Keratinocyte (primary cell): ENCODE measurements at regions not wholly inside any gene's neighbourhood (a gene's known extent, or its start where the extent isn't known, plus 50 kb on each side); places are given as distances from the start of the nearest gene placed in this dataset.

Experiments
- DNase-seq: peaks from one replicate; pipeline ENCODE4 v3.0.0-alpha.2; 2011; ENCODE audit warnings: low read depth, missing footprints, low spot score
- FAIRE-seq: peaks from 2 replicates; lab custom pipeline; 2011; peaks lifted over from hg19 to GRCh38; lab: Jason Lieb, UNC
- H2AFZ ChIP-seq: 2 replicates; pipeline ENCODE4 v1.6.0; 2012; ENCODE audit warnings: low read length, control low read depth, inconsistent platforms; ENCODE audit not compliant: control insufficient read depth
- H3K27ac ChIP-seq: 2 replicates; pipeline ENCODE4 v1.5.1; 2011; ENCODE audit warnings: low read length; ENCODE audit not compliant: control insufficient read depth, insufficient read depth
- H3K27me3 ChIP-seq: 3 replicates; pipeline ENCODE4 v1.6.0; 2011; ENCODE audit warnings: low read length; ENCODE audit not compliant: control insufficient read depth, insufficient read depth; ENCODE audit errors: extremely low read depth
- H3K36me3 ChIP-seq, 2 experiments: 2 replicates in 1 of 2; 3 replicates in 1 of 2; pipeline ENCODE4 v1.5.1; 2011; ENCODE audit warnings: low read length in 2 of 2, mild to moderate bottlenecking in 1 of 2; ENCODE audit not compliant: control insufficient read depth in 2 of 2, insufficient read depth in 2 of 2; ENCODE audit errors: extremely low read depth in 1 of 2
- H3K4me1 ChIP-seq: 3 replicates; pipeline ENCODE4 v1.5.1; 2011; ENCODE audit warnings: low read length; ENCODE audit not compliant: control insufficient read depth, insufficient read depth; ENCODE audit errors: extremely low read depth
- H3K4me2 ChIP-seq: 3 replicates; pipeline ENCODE4 v1.6.0; 2011; ENCODE audit warnings: low read depth, low read length; ENCODE audit not compliant: control insufficient read depth, insufficient read depth; ENCODE audit errors: extremely low read depth
- H3K4me3 ChIP-seq, 3 experiments: fragments of 200-600 bp in 1 of 3; sonication (generic) in 1 of 3; 2 replicates in 2 of 3; 3 replicates in 1 of 3; pipeline ENCODE4 v1.5.1; 2011 to 2016; ENCODE audit warnings: low read length in 3 of 3, mild to moderate bottlenecking in 3 of 3, control low read depth in 2 of 3, inconsistent platforms in 1 of 3, low read depth in 1 of 3, mixed read lengths in 1 of 3, mixed run types in 1 of 3, moderate library complexity in 1 of 3; ENCODE audit not compliant: control insufficient read depth in 2 of 3, insufficient read depth in 2 of 3; ENCODE audit errors: extremely low read depth in 1 of 3
- H3K79me2 ChIP-seq: 2 replicates; pipeline ENCODE4 v1.6.0; 2012; ENCODE audit warnings: low read length; ENCODE audit not compliant: control insufficient read depth, insufficient read depth
- H3K9ac ChIP-seq: 3 replicates; pipeline ENCODE4 v1.6.0; 2011; ENCODE audit warnings: low read length; ENCODE audit not compliant: control insufficient read depth, insufficient read depth; ENCODE audit errors: extremely low read depth
- H3K9me1 ChIP-seq: 3 replicates; pipeline ENCODE4 v1.6.0; 2011; ENCODE audit warnings: low read length; ENCODE audit not compliant: control insufficient read depth, insufficient read depth; ENCODE audit errors: extremely low read depth
- H3K9me3 ChIP-seq: 2 replicates; pipeline ENCODE4 v1.5.1; 2012; ENCODE audit warnings: low read depth, low read length; ENCODE audit not compliant: control insufficient read depth
- H4K20me1 ChIP-seq: 3 replicates; pipeline ENCODE4 v1.6.0; 2011; ENCODE audit warnings: low read length; ENCODE audit not compliant: control insufficient read depth, insufficient read depth; ENCODE audit errors: extremely low read depth
- EZH2 ChIP-seq: IDR thresholded peaks from one replicate; pipeline ENCODE4 v1.6.1; 2012; ENCODE audit warnings: inconsistent platforms, mild to moderate bottlenecking, low read length, moderate library complexity
- dilution Hi-C: fragments of 300-500 bp; cut with MboI; formaldehyde crosslinking; loops from one replicate; pipeline ENCODE4 v1.7.0; 2020; ENCODE audit warnings: low sequenced_read_pairs; ENCODE audit not compliant: extremely low pct_ligation_motif_present
- TF ChIP-seq, protein P1 (sequence below), 3 experiments: IDR thresholded peaks in 1 of 3; conservative IDR thresholded peaks in 1 of 3; optimal IDR thresholded peaks in 1 of 3; 2 replicates in 2 of 3; 3 replicates in 1 of 3; pipeline versions ENCODE3 to v1.5.1; 2011; ENCODE audit warnings: low read length in 3 of 3, mild to moderate bottlenecking in 3 of 3, moderate library complexity in 2 of 3, control low read depth in 1 of 3, inconsistent platforms in 1 of 3; ENCODE audit not compliant: insufficient read depth in 2 of 3; ENCODE audit errors: extremely low read depth in 1 of 3

DNA sequence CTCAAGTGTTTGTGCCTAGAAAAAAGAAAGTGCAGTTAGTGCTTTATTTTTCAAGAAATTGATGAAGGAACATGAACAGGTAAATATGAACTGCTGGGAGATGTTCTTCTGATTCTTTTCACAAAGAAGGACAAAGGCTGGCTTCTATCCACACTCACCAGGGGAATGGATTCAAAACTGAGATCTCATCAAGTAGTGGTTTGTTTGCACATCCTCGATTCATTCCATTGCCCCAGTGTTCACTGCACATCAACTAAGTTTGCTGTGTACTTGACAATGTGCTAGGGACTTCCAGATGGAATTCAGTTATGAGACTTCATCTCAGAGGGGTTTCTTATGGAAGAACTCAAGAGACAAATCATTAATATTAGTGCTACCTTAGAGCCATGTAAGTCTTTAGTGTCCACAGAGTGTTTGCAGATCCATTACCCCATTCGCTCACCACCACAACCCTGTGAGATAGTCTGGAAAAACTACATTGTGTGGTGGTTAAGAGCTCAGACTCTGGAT lies 332.9 kb upstream of the PPP2R3A start:
- no peaks in the 10 kb centered on the region for H3K36me3 ChIP-seq
- H3K27ac ChIP-seq = no peak overlapping the region
- no peaks in the 10 kb centered on the region for H3K27me3 ChIP-seq
- H3K9me1 ChIP-seq = no peaks in the 10 kb centered on the region
- H3K9ac ChIP-seq = no peak overlapping the region
- H3K79me2 ChIP-seq = no peaks in the 10 kb centered on the region
- H3K9me3 ChIP-seq = no peaks in the 10 kb centered on the region
- dilution Hi-C loops = no loop called here
- no peak overlapping the region for H3K4me3 ChIP-seq
- TF ChIP-seq, protein P1, sequence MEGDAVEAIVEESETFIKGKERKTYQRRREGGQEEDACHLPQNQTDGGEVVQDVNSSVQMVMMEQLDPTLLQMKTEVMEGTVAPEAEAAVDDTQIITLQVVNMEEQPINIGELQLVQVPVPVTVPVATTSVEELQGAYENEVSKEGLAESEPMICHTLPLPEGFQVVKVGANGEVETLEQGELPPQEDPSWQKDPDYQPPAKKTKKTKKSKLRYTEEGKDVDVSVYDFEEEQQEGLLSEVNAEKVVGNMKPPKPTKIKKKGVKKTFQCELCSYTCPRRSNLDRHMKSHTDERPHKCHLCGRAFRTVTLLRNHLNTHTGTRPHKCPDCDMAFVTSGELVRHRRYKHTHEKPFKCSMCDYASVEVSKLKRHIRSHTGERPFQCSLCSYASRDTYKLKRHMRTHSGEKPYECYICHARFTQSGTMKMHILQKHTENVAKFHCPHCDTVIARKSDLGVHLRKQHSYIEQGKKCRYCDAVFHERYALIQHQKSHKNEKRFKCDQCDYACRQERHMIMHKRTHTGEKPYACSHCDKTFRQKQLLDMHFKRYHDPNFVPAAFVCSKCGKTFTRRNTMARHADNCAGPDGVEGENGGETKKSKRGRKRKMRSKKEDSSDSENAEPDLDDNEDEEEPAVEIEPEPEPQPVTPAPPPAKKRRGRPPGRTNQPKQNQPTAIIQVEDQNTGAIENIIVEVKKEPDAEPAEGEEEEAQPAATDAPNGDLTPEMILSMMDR (optimal IDR thresholded peaks at IDR 0.05 in 1 of 3, IDR thresholded peaks at IDR 0.05 in 1 of 3, conservative IDR thresholded peaks at IDR 0.05 in 1 of 3; ENCODE audit: extremely low read depth in 1 of 3, insufficient read depth in 2 of 3, low read length in 3 of 3) = no peak
- no peak for TF ChIP-seq EZH2
- H4K20me1 ChIP-seq = no peaks in the 10 kb centered on the region
- H3K4me1 ChIP-seq = no peaks in the 10 kb centered on the region
- FAIRE-seq (no peak), DNase-seq (no peak)
- no peak overlapping the region for H3K4me2 ChIP-seq
- H2AFZ ChIP-seq = no peak overlapping the region

DNA sequence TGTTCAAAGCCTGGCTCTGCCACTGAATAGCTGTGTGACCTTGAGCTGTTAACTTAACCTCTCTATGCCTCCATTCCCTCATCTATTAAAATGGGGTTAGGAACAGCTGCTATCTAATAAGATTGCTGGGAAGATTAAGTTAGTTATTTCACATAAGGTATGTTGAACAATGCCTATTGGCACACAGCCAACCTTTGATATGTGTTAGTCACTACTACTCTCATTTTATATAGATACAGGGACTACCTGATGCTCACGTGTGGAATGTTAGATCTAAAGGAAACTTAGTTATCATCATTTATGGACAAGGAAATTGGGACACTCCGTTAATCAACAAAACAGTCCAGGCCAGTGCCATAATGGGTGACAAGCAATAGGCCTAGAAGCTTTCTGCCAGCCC lies 332.4 kb upstream of the PPP2R3A start:
- H3K27me3 ChIP-seq = no peaks in the 10 kb centered on the region
- no peak overlapping the region for H3K4me3 ChIP-seq
- H4K20me1 ChIP-seq = no peaks in the 10 kb centered on the region
- no peak for TF ChIP-seq EZH2
- TF ChIP-seq, protein P1 (optimal IDR thresholded peaks at IDR 0.05 in 1 of 3, IDR thresholded peaks at IDR 0.05 in 1 of 3, conservative IDR thresholded peaks at IDR 0.05 in 1 of 3; ENCODE audit: extremely low read depth in 1 of 3, insufficient read depth in 2 of 3, low read length in 3 of 3) = no peak
- H3K9me3 ChIP-seq = no peaks in the 10 kb centered on the region
- no peak overlapping the region for H2AFZ ChIP-seq
- H3K36me3 ChIP-seq = no peaks in the 10 kb centered on the region
- no peak for DNase-seq
- no peaks in the 10 kb centered on the region for H3K9me1 ChIP-seq
- H3K4me1 ChIP-seq = no peaks in the 10 kb centered on the region
- no peak for FAIRE-seq
- dilution Hi-C loops = no loop called here
- no peak overlapping the region for H3K4me2 ChIP-seq
- no peak overlapping the region for H3K27ac ChIP-seq
- no peaks in the 10 kb centered on the region for H3K79me2 ChIP-seq
- H3K9ac ChIP-seq = no peak overlapping the region
